ENCODE measurements at regions not wholly inside any gene's neighbourhood (a gene's known extent, or its start where the extent isn't known, plus 50 kb on each side); places are given as distances from the start of the nearest gene placed in this dataset.

- TF ChIP-seq, protein P1, sequence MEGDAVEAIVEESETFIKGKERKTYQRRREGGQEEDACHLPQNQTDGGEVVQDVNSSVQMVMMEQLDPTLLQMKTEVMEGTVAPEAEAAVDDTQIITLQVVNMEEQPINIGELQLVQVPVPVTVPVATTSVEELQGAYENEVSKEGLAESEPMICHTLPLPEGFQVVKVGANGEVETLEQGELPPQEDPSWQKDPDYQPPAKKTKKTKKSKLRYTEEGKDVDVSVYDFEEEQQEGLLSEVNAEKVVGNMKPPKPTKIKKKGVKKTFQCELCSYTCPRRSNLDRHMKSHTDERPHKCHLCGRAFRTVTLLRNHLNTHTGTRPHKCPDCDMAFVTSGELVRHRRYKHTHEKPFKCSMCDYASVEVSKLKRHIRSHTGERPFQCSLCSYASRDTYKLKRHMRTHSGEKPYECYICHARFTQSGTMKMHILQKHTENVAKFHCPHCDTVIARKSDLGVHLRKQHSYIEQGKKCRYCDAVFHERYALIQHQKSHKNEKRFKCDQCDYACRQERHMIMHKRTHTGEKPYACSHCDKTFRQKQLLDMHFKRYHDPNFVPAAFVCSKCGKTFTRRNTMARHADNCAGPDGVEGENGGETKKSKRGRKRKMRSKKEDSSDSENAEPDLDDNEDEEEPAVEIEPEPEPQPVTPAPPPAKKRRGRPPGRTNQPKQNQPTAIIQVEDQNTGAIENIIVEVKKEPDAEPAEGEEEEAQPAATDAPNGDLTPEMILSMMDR (IDR thresholded peaks at IDR 0.05; ENCODE audit: low read depth, low read length) = no peak
- no peak for TF ChIP-seq EZH2phosphoT487 (IDR thresholded peaks at IDR 0.05; ENCODE audit: low read depth)
Observed at GRCh38 chr3:10712121-10712520, 103.9 kb upstream of the SLC6A11 start.

All from OCI-LY3 (cell line).